Hepatocyte (in vitro differentiated cells): ENCODE measurements at regions not wholly inside any gene's neighbourhood (a gene's known extent, or its start where the extent isn't known, plus 50 kb on each side); places are given as distances from the start of the nearest gene placed in this dataset.

ENCODE experiments used
- CTCF ChIP-seq: fragments of 200-600 bp; sonication (generic); IDR thresholded peaks from 2 replicates; pipeline ENCODE4 v1.5.1; 2016; ENCODE audit warnings: antibody characterized with exemption, mild to moderate bottlenecking; ENCODE audit not compliant: poor library complexity
- EZH2 ChIP-seq: fragments of 200-600 bp; sonication (generic); IDR thresholded peaks from 2 replicates; pipeline ENCODE4 v1.6.1; 2016; ENCODE audit warnings: antibody characterized with exemption, mild to moderate bottlenecking, borderline replicate concordance

DNA sequence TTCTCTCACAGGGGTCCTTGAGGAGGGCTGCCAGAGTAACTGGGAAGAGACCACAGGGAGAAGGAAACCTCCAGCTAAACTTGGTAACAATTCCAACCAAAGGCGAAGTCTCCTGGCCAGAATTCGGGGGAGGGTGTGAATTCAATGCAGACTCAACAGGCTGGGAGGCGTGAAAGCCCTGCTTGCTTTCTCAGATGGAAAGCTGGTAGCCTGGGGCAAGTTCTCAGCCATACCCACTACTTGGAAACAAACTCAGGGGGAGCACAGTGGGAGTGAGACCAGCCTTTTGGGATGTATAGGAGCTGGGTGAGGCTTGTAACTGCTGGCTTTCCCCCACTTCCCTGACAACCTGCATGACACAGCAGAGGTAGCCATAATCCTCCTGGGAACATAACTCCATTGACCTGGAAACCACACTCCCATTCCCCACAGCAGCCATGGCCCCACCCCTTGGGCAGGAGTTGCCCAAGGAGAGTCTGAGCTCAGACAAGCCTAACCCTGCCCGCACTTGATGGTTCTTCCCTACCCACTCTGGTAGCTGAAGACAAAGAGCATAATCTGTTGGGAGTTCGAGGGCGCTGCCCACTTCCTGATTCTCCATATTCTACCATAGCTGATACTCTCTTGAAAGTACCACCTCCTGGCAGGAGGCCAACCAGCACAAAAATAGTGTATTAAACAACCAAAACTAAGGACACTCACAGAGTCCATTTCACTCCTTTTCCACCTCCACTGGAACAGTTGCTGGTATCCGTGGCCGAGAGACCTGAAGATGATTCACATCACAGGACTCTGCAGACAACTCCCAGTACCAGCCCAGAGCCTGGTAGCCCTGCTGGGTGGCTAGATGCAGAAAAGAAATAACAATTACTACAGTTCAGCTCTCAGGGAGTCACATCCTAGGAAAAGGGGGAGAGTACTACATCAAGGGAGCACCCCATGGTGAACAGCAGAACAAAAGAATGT, 123.8 kb downstream of the FAM170A start:
- TF ChIP-seq CTCF (no peak), EZH2 (no peak)
